Smooth muscle cell (in vitro differentiated cells): ENCODE measurements at regions not wholly inside any gene's neighbourhood (a gene's known extent, or its start where the extent isn't known, plus 50 kb on each side); places are given as distances from the start of the nearest gene placed in this dataset.

Source experiments
- DNase-seq: peaks from one replicate; lab custom pipeline; 2025; ENCODE audit not compliant: unreplicated experiment; lab: John Stamatoyannopoulos, UW
- H2AFZ ChIP-seq: fragments of 200-600 bp; sonication (generic); 2 replicates; pipeline ENCODE4 v1.6.0; 2016; ENCODE audit warnings: antibody characterized with exemption, low read depth, mild to moderate bottlenecking
- H3F3A ChIP-seq: fragments of 200-600 bp; sonication (generic); 2 replicates; pipeline ENCODE4 v1.6.0; 2017; ENCODE audit warnings: antibody characterized with exemption, low read depth
- H3K27ac ChIP-seq: fragments of 200-600 bp; sonication (generic); 2 replicates; pipeline ENCODE4 v1.5.1; 2016; ENCODE audit warnings: low read depth, mild to moderate bottlenecking
- H3K27me3 ChIP-seq: fragments of 200-600 bp; sonication (generic); 2 replicates; pipeline ENCODE4 v1.6.1; 2016; ENCODE audit warnings: low read depth, mild to moderate bottlenecking
- H3K36me3 ChIP-seq: fragments of 200-600 bp; sonication (generic); 2 replicates; pipeline ENCODE4 v1.5.1; 2016; ENCODE audit warnings: low read depth
- H3K4me1 ChIP-seq: fragments of 200-600 bp; sonication (generic); 2 replicates; pipeline ENCODE4 v1.5.1; 2016; ENCODE audit warnings: low read depth
- H3K4me2 ChIP-seq: fragments of 200-600 bp; sonication (generic); 2 replicates; pipeline ENCODE4 v1.6.0; 2016; ENCODE audit warnings: mild to moderate bottlenecking
- H3K4me3 ChIP-seq: fragments of 200-600 bp; sonication (generic); 2 replicates; pipeline ENCODE4 v1.5.1; 2016; ENCODE audit warnings: mild to moderate bottlenecking
- H3K79me2 ChIP-seq: fragments of 200-600 bp; sonication (generic); 2 replicates; pipeline ENCODE4 v1.6.0; 2016; ENCODE audit warnings: low read depth, mild to moderate bottlenecking
- H3K9ac ChIP-seq: fragments of 200-600 bp; sonication (generic); 2 replicates; pipeline ENCODE4 v1.6.0; 2016; ENCODE audit warnings: low read depth
- H3K9me3 ChIP-seq: fragments of 200-600 bp; sonication (generic); replicated peaks from 2 replicates; pipeline ENCODE4 v1.5.1; 2016; ENCODE audit warnings: low read depth
- H4K20me1 ChIP-seq: fragments of 200-600 bp; sonication (generic); 2 replicates; pipeline ENCODE4 v1.6.0; 2016; ENCODE audit warnings: low read depth
- WGBS: methylation state at CpG from one replicate; pipeline ENCODE4 v1.1.7; 2016; ENCODE audit warnings: low lambda C conversion rate; 5-methylcytosine and 5-hydroxymethylcytosine counted together
- TF ChIP-seq, protein P1 (sequence below): fragments of 200-600 bp; sonication (generic); IDR thresholded peaks from 2 replicates; pipeline ENCODE4 v1.5.1; 2017; ENCODE audit warnings: borderline replicate concordance, mild to moderate bottlenecking, antibody characterized with exemption; ENCODE audit not compliant: insufficient read depth, poor library complexity, severe bottlenecking

DNA sequence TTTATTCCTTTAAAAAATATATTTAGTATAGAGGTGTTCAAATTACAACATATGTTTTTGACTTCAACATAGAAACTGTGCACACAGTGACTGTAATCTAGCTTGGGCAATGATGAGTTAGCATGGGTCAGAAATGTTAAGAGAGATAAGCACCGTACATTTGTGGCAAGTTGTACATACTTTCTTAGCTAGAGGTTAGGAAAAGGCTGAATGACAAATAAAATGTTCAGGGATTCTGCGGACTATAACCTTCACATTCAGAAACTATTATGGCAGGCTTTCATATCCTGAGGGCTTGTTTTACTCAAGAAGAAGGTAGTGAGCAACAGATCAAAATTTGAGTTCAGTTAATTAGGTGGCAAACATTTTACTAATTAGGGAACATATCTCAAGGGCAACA lies 379.7 kb upstream of the EPHA6 start:
- H3K79me2 ChIP-seq, result no peaks in the 10 kb centered on the region
- TF ChIP-seq, protein P1, sequence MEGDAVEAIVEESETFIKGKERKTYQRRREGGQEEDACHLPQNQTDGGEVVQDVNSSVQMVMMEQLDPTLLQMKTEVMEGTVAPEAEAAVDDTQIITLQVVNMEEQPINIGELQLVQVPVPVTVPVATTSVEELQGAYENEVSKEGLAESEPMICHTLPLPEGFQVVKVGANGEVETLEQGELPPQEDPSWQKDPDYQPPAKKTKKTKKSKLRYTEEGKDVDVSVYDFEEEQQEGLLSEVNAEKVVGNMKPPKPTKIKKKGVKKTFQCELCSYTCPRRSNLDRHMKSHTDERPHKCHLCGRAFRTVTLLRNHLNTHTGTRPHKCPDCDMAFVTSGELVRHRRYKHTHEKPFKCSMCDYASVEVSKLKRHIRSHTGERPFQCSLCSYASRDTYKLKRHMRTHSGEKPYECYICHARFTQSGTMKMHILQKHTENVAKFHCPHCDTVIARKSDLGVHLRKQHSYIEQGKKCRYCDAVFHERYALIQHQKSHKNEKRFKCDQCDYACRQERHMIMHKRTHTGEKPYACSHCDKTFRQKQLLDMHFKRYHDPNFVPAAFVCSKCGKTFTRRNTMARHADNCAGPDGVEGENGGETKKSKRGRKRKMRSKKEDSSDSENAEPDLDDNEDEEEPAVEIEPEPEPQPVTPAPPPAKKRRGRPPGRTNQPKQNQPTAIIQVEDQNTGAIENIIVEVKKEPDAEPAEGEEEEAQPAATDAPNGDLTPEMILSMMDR, result no peak
- no peaks in the 10 kb centered on the region for H4K20me1 ChIP-seq
- H3K36me3 ChIP-seq, result no peaks in the 10 kb centered on the region
- WGBS, result 61% methylated on average over 2 of the region's 2 CpGs
- no peak overlapping the region for H3K4me3 ChIP-seq
- no peak for DNase-seq
- no peak overlapping the region for H3K27ac ChIP-seq
- no peak overlapping the region for H2AFZ ChIP-seq
- no peaks in the 10 kb centered on the region for H3F3A ChIP-seq
- H3K4me2 ChIP-seq, result no peak overlapping the region
- H3K9ac ChIP-seq, result no peak overlapping the region
- H3K27me3 ChIP-seq, result no peaks in the 10 kb centered on the region
- no peaks in the 10 kb centered on the region for H3K4me1 ChIP-seq
- H3K9me3 ChIP-seq, result no peaks in the 10 kb centered on the region

DNA sequence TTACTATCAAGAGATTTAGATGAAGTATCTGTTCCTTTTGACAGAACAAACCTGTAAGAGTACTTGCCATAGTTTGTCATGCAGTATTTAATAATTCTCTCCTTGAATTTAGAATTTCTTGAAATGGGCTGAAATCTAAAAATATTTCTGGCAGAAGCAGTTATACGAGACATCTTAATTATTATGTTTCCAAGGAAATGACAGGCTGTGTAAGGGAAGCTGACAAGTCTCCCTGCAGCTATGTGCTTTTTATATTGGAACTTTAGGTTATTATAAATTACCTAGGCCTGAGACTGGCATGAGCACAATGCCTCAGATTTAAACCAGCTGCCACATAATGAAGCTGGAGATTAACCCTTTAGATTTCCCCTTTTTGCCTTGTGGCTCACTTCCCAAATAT lies 365.0 kb upstream of the EPHA6 start:
- no peak for DNase-seq
- Histone ChIP-seq H3K27ac (no peak overlapping the region), H4K20me1 (no peaks in the 10 kb centered on the region), H2AFZ (no peak overlapping the region), H3K27me3 (no peaks in the 10 kb centered on the region), H3K4me1 (no peaks in the 10 kb centered on the region), H3K9me3 (no peaks in the 10 kb centered on the region), H3F3A (no peaks in the 10 kb centered on the region), H3K36me3 (no peaks in the 10 kb centered on the region), H3K79me2 (no peaks in the 10 kb centered on the region), H3K9ac (no peak overlapping the region), H3K4me2 (no peak overlapping the region), H3K4me3 (no peak overlapping the region)
- TF ChIP-seq, protein P1, result no peak
- WGBS, result 84% methylated on average over 1 of the region's 1 CpG

DNA sequence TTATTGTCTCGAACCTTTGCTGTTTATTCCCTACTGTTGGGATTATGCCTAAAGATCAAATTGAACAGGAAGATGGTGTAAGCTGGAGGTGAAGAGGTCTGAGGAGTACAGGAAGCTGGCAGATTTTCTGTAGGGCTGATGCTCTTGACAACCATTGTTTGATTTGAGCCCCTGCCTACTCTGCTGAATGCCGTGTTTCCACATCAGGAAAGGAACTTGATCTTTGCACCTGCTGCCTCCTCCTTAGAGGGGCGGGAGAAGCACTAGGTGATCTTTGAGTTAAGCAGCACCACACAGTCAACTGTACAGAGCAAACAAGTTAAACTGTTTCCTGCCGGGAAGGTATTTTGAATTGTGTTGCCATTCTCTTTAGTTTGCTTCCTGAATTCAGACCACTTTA lies 364.6 kb upstream of the EPHA6 start:
- Histone ChIP-seq H3K79me2 (no peaks in the 10 kb centered on the region), H3K36me3 (no peaks in the 10 kb centered on the region), H3K4me1 (no peaks in the 10 kb centered on the region), H3K9ac (no peak overlapping the region), H3K9me3 (no peaks in the 10 kb centered on the region), H3K4me2 (no peak overlapping the region), H3K27ac (no peak overlapping the region), H4K20me1 (no peaks in the 10 kb centered on the region), H3F3A (no peaks in the 10 kb centered on the region), H2AFZ (no peak overlapping the region), H3K4me3 (no peak overlapping the region), H3K27me3 (no peaks in the 10 kb centered on the region)
- TF ChIP-seq, protein P1, result no peak
- 85% methylated on average over 4 of the region's 4 CpGs for WGBS
- DNase-seq, result no peak

DNA sequence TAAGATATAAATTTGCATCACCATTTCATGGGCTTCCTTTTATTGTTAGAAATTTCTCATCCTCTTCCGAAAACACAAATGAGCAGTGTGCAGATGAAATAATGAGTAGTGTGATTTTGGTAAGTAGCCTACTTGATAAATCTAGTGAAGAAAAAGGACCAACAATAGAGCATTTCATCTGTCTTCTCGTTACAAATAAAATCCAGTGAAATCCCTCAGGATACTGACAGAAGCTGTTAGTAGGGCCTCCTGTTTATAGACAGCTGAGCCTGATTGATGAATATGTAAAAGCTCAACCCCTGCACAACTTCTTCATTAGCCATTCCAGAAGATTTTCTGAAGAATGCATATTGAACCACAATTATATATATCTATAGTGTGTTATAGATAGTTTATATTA lies 363.7 kb upstream of the EPHA6 start:
- no peaks in the 10 kb centered on the region for H3K4me1 ChIP-seq
- no peak overlapping the region for H2AFZ ChIP-seq
- H3K36me3 ChIP-seq, result no peaks in the 10 kb centered on the region
- no peaks in the 10 kb centered on the region for H3F3A ChIP-seq
- 86% methylated on average over 2 of the region's 2 CpGs for WGBS
- H4K20me1 ChIP-seq, result no peaks in the 10 kb centered on the region
- H3K9me3 ChIP-seq, result no peaks in the 10 kb centered on the region
- H3K9ac ChIP-seq, result no peak overlapping the region
- H3K27ac ChIP-seq, result no peak overlapping the region
- no peaks in the 10 kb centered on the region for H3K79me2 ChIP-seq
- TF ChIP-seq, protein P1, result no peak
- H3K27me3 ChIP-seq, result no peaks in the 10 kb centered on the region
- H3K4me3 ChIP-seq, result no peak overlapping the region
- H3K4me2 ChIP-seq, result no peak overlapping the region
- DNase-seq, result no peak
